ENCODE measurements at regions not wholly inside any gene's neighbourhood (a gene's known extent, or its start where the extent isn't known, plus 50 kb on each side); places are given as distances from the start of the nearest gene placed in this dataset.

- Histone ChIP-seq H3K4me3 (no peak overlapping the region), H3K36me3 (ENCODE audit: insufficient read depth) (no peaks in the 10 kb centered on the region), H3K4me1 (ENCODE audit: insufficient read depth) (no peaks in the 10 kb centered on the region), H3K27me3 (ENCODE audit: insufficient read depth) (no peaks in the 10 kb centered on the region), H2AFZ (no peak overlapping the region), H3K4me2 (no peak overlapping the region), H3F3A (replicated peaks; ENCODE audit: low read depth) (no peaks in the 10 kb centered on the region), H3K9me2 (ENCODE audit: insufficient read depth) (0 out of 2 replicates have a peak, but pooled peaks cover 3% of the 10 kb centered on the region), H4K20me1 (replicated peaks; ENCODE audit: insufficient read depth) (no peaks in the 10 kb centered on the region), H3K79me2 (replicated peaks; ENCODE audit: insufficient read depth) (no peaks in the 10 kb centered on the region), H3K27ac (ENCODE audit: low read depth) (no peak overlapping the region)
- TF ChIP-seq EZH2phosphoT487 (IDR thresholded peaks at IDR 0.05; ENCODE audit: unreplicated experiment) (no peak), EZH2 (IDR thresholded peaks at IDR 0.05; ENCODE audit: low read depth, unreplicated experiment) (no peak), STAT1 (IDR thresholded peaks at IDR 0.05; ENCODE audit: unreplicated experiment) (no peak), NANOG (IDR thresholded peaks at IDR 0.05; ENCODE audit: borderline replicate concordance) (no peak)
- peaks cover 4% of the 10 kb centered on the region; the same call in 2 of the 3 replicates for H3K36me3 Mint-ChIP-seq (ENCODE audit: low read depth)
- H3K27me3 Mint-ChIP-seq (ENCODE audit: insufficient read depth, low read depth, poor library complexity): no peaks in the 10 kb centered on the region
- no peak overlapping the region for H3K4me3 Mint-ChIP-seq
- no peak overlapping the region for H3K27ac Mint-ChIP-seq
- peaks cover 30% of the 10 kb centered on the region for H3K9me3 Mint-ChIP-seq
- H3K4me1 Mint-ChIP-seq: 0 out of 3 replicates have a peak, but pooled peaks cover 2% of the 10 kb centered on the region
- DNase-seq (ENCODE audit: low spot score) (no peak), ATAC-seq (no peak)
Measured at GRCh38 chr18:11541179-11541578, 68.2 kb upstream of the SLC35G4 start.

GRCh38 chr18:11533942-11534496 lies 75.4 kb upstream of the SLC35G4 start:
- Histone ChIP-seq H2AFZ (no peak overlapping the region), H3K4me3 (no peak overlapping the region), H3K9me2 (ENCODE audit: insufficient read depth) (no peaks in the 10 kb centered on the region), H3K27ac (ENCODE audit: low read depth) (no peak overlapping the region), H3K4me2 (no peak overlapping the region), H3K36me3 (ENCODE audit: insufficient read depth) (no peaks in the 10 kb centered on the region), H3F3A (replicated peaks; ENCODE audit: low read depth) (no peaks in the 10 kb centered on the region), H3K27me3 (ENCODE audit: insufficient read depth) (no peaks in the 10 kb centered on the region), H3K4me1 (ENCODE audit: insufficient read depth) (no peaks in the 10 kb centered on the region), H3K79me2 (replicated peaks; ENCODE audit: insufficient read depth) (no peaks in the 10 kb centered on the region), H4K20me1 (replicated peaks; ENCODE audit: insufficient read depth) (no peaks in the 10 kb centered on the region)
- ATAC-seq (peak; percentile 48), DNase-seq (ENCODE audit: low spot score) (peak; percentile 18)
- peaks cover 5% of the 10 kb centered on the region; the same call in 2 of the 3 replicates for H3K4me1 Mint-ChIP-seq
- TF ChIP-seq EZH2phosphoT487 (IDR thresholded peaks at IDR 0.05; ENCODE audit: unreplicated experiment): no peak
- TF ChIP-seq STAT1 (IDR thresholded peaks at IDR 0.05; ENCODE audit: unreplicated experiment): no peak
- no peak for TF ChIP-seq ZNF462 (CRISPR knock-in tag; IDR thresholded peaks at IDR 0.05)
- no peak for TF ChIP-seq CREB1 (CRISPR knock-in tag; IDR thresholded peaks at IDR 0.05; ENCODE audit: low read depth)
- no peak for TF ChIP-seq EZH2 (IDR thresholded peaks at IDR 0.05; ENCODE audit: low read depth, unreplicated experiment)
- TF ChIP-seq JUNB (IDR thresholded peaks at IDR 0.05; ENCODE audit: unreplicated experiment): no peak
- TF ChIP-seq ZNF331 (CRISPR knock-in tag; IDR thresholded peaks at IDR 0.05; ENCODE audit: low read depth): no peak
- no peak for TF ChIP-seq NANOG (IDR thresholded peaks at IDR 0.05; ENCODE audit: borderline replicate concordance)
- TF ChIP-seq POLR2AphosphoS5 (IDR thresholded peaks at IDR 0.05; ENCODE audit: low read depth): no peak
- TF ChIP-seq REST (IDR thresholded peaks at IDR 0.05; ENCODE audit: unreplicated experiment): no peak
- no peak for TF ChIP-seq ZNF114 (CRISPR knock-in tag; IDR thresholded peaks at IDR 0.05)
- peaks cover 16% of the 10 kb centered on the region for H3K9me3 Mint-ChIP-seq
- peaks cover 10% of the 10 kb centered on the region; the same call in 2 of the 3 replicates for H3K36me3 Mint-ChIP-seq (ENCODE audit: low read depth)
- H3K27ac Mint-ChIP-seq: no peak overlapping the region
- H3K27me3 Mint-ChIP-seq (ENCODE audit: insufficient read depth, low read depth, poor library complexity): no peaks in the 10 kb centered on the region
- H3K4me3 Mint-ChIP-seq: no peak overlapping the region
